ENCODE measurements at regions not wholly inside any gene's neighbourhood (a gene's known extent, or its start where the extent isn't known, plus 50 kb on each side); places are given as distances from the start of the nearest gene placed in this dataset.
"Not testable (repeated sequence)": the region's sequence is repeated elsewhere in the genome, so short reads cannot be mapped to it uniquely, and the experiment has no call there.

DNA sequence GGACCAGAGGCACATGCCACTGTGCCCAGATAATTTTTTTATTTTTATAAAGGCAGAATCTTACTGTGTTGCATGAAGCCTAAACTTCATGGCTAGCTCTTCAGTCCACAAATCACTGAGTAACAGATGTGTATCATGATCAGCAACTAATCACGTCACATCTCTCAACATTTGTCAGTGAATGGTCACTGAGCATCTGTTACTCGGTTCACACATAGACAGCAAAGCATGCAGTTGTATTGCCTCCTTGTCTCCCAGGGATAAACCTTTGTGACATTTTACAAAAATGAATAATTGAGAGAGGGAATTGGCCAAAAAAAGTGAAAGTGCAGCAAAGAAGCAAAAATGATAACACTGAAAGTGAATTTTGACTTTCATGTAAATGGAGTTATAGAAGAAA, 85.9 kb upstream of the BTG1 start:
- DNase-seq (ENCODE audit: low spot score): not testable (repeated sequence)

DNA sequence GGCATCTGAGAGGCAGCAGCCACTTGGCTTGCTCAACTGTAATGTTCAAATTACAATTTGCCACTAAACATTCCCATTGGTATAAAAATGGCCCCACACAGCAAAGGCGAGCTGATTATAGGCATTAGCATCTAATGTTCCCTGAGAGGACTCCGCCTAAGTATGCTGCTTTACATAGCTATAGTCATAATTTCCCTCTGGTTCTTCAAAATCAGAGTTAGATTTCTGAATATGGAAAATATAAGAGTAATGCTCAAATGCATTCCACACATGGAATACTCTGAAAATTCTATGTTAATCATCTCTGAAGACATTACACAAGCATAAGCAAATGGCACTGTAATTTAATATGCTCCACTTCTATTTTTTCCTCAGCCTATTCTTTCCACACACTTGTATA, 83.7 kb upstream of the BTG1 start:
- no peak for DNase-seq (ENCODE audit: low spot score)

DNA sequence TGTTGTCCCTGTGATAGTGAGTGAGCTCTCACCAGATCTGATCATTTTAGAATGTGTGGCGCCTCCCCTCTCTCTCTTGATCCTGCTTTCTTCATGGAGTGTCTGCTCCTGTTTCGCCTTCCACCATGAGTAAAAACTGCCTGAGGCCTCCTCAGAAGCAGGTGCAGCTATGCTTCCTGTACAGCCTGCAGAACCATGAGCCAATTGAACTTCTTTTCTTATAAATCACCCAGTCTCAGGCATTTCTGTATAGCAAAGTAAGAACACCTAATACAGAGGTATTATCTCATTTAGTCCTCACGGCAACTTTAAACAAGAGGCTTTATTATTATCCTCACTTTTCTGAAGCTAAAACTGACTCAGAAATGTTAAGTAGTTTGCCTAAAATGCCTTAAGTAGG, 81.3 kb upstream of the BTG1 start:
- no peak for DNase-seq (ENCODE audit: low spot score)

DNA sequence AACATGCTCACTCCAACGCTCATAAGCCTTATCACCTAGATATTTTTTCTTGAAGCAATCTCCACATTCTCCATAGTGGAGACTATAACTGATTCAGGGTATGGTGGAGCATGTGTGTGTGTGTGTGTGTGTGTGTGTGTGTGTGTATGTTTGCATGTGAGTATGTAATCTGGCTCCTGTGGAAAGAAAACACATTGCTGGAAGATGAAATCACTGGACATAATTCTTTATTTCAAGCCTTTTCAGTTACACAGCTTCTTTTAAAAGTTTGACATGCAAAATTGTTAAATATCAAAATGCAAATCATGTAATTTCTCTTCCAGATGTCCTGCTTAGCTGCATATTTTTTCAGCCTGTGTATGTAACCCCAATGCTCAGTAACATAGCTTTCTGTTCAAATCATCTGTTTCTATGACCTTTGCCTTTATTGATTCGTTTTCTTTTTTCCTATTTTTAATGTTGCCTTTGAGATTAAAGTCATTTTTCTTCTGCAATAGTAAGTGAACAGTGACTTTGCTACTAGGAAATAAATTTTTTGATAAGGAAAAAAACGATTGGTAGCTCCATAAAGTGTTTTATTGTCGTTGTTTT, 80.5 kb upstream of the BTG1 start:
- no peak for DNase-seq (ENCODE audit: low spot score)

DNA sequence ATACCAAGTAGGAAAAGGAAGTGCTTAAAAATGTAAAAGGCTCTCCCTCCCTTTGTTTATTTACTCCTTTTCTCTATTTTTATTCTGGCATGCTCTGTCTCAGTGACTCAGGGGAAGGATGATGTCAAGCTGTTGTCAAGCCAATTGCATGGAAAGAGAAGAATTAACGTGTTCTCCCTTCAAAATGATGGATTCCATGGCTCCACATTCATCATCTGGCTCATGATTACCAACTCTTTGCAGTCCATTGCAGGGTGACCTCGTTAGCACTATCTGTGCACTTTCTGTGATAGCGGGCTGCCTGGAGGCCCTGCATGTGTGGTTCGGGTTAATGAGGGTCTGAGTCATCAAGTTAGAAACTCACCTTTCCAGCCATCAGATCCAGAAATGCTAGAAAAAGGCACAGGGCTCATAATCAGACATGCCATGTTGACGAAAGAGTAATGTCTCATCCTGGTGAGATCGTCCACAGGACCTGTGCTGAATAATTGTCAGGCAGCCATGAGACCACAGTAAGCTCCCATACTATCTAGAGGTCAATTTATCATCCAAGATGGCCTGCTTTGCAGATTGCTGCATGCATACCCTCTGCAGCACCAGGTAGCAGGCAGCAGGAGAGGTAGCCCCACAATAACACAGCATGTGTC, 79.2 kb upstream of the BTG1 start:
- DNase-seq (ENCODE audit: low spot score): peak; percentile 38

GRCh38 chr12:92223481-92223880, 77.8 kb upstream of the BTG1 start:
- no peak for DNase-seq (ENCODE audit: low spot score)

- DNase-seq (ENCODE audit: low spot score): no peak
These were observed 76.1 kb upstream of the BTG1 start for GRCh38 chr12:92221656-92222315.

DNA sequence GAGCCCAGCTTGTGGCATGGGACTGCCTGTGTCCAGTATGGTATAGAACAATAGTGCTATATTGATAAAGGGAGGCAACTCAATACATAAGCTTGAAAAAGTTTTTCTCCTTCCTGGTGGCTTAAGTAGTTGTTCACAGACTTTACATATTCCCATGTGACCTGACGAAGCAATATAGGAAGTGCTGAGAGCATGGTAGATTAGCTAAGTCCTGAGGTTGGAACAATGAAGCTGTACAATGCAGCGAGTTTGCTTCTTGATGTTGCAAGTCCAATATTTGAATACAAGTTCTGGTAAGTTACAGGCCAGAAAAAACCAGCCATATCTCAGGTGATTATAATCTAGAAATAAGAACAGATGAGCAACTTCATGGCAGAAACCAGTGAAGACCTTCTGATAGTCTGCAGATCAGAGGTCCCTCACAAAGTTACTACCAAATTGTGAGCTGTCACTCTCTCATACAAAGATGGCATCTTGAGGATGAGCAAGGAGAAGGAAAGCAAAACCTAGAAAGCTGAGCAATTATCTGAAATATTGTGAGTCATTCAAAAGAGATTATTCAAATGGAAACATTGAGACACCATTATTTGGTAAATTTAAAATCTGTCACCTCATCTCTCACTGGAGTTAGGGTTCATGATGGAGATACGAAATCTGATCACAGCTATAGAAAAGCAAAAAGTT, 72.9 kb upstream of the BTG1 start:
- DNase-seq (ENCODE audit: low spot score): no peak

- no peak for DNase-seq (ENCODE audit: low spot score)
These were observed 70.4 kb upstream of the BTG1 start for GRCh38 chr12:92216092-92216491.

GRCh38 chr12:92215358-92215757, 69.7 kb upstream of the BTG1 start:
- no peak for DNase-seq (ENCODE audit: low spot score)

GRCh38 chr12:92213166-92213565, 67.5 kb upstream of the BTG1 start:
- no peak for DNase-seq (ENCODE audit: low spot score)

DNA sequence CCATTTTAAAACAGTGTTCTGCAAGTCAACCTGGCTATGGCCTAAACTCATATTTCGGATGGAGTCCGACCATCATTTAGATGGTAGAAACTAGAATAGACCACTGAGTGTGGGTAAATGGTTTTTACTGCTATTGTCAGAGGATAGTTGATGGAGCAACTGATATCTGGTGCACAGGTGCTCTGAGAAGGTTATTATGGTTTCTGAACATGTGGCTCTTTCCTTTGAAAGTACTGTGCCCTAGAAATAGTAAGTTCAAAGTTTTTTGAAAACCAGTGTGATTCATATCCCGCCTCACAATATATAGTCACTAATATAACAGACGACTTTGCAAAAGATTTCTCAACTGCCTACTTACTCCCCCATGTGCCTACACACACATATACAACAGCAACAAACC, 64.4 kb upstream of the BTG1 start:
- no peak for DNase-seq (ENCODE audit: low spot score)

DNA sequence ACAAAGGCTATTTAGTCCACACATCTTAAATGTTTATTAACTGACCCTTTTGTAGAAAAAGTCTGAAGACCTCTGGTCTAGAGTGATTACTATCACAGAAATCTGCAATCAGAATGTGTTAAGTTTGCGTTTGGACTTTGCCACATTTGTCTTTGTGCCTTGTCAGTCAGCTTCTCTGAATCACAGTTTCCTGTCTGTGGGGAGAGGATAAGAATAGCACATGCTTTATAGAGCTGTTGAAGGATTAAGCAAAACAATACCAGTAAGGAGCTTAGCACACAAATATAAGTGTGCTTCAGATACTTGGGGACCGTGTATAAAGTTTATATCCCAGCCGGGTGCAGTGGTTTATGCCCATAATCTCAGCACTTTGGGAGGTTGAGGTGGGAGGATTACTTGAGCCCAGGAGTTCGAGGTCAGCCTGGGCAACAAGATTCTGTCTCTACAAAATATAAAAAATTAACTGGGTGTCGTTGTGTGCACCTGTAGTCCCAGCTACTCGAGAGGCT, 63.0 kb upstream of the BTG1 start:
- peak; percentile 14 for DNase-seq (ENCODE audit: low spot score)

GRCh38 chr12:92206596-92206995, 61.0 kb upstream of the BTG1 start:
- DNase-seq (ENCODE audit: low spot score): no peak

- DNase-seq (ENCODE audit: low spot score): no peak
These were observed 60.4 kb upstream of the BTG1 start for GRCh38 chr12:92206011-92206410.

DNA sequence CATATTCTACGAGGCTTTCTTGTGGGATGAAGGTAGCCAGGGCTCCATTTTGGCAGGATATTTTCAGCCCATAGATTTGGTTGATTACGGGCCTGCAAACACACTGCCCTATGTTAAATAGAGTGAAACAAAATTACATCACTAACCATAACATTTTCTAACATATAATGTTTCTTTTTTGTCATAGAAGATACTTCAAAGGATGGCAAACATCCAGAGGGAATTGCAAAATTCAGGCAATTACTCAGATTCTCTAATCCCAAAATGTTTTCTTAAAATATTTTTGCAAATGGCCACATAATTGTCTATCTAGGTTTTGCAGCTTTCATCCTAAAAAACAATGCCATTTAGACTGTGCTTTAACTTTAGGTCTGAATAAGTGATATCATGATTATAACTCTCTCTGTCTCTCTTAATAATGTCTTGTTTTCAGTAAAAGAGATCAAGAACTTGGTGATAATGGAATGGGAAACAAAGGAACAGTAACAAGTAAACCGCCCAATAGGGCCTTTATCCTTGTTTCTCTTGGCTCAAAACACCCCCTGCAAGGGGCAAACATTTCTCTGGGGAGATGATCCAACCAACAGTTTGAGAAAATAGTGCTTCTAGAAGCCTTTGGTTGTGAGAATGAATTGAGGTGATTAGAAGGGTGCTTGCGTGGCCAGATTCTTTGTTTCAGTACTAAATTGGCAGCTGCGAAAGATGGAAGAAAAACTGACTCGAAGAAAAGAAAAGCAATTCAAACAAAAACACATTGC, 54.4 kb upstream of the BTG1 start:
- no peak for DNase-seq (ENCODE audit: low spot score)

DNA sequence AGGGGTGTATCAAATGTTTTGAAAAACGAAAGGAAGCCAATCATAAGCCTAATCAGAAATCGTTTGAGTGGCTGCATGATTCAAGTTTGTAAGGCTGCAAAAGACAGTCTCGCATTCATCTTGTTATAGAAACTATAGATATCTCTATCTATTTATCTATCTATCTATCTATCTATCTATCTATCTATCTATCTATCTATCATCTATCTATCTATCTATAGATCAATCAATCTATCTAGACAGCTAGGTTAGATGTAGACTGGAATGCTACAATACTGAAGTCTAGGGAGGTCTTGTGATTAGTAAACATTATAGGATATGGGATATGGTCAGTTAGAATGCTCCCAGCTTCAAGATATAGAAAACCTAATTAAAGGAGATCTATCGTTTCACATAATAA, 52.2 kb upstream of the BTG1 start:
- DNase-seq (ENCODE audit: low spot score): no peak

GRCh38 chr12:92196368-92196767, 50.7 kb upstream of the BTG1 start:
- DNase-seq (ENCODE audit: low spot score): no peak

All from H4 (cell line).